ENCODE measurements at regions not wholly inside any gene's neighbourhood (a gene's known extent, or its start where the extent isn't known, plus 50 kb on each side); places are given as distances from the start of the nearest gene placed in this dataset.

DNA sequence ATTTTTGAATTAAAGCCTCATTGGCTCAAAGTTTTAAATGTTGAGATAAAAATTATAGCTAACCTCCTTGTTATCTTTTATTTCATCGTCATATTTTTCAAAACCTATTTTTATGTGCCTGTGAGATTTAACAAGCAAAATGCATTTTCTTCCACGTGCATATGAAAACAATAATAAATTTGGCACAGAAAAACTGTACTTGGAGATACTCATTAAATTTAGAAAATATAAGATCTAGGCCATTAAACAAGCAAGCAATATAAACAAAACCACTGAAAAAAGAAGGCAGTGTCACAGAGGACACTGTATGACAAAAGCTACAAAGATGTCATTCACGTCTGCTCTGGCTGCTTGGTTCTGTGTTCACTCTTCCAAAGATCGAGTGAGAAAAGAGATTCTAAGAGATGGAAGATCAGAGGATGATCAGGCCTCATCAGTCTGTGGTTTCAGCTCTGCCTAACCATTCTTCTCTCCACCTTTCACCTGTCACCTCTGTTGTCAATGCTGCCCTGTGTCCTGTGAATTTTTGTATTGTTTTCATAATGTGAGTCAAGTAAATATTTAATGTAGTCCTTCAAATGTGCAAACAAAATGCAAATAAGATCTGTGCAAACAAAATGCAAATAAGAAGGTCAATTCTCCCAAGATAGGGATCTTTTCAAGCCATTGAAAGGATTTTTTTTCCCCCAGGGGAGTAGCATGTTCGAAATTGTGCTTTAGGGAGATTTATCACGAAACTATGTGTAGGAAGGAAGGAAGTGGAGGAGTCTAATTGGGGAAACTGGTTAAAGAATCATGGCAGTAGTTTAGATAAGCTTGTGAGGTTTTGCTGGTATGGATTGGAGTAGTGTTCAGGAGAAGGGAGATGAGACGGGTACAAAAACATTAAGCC, 138.7 kb upstream of the RBMS1 start:
- H2AFZ ChIP-seq (ENCODE audit: low read length), result no peak overlapping the region
- no peaks in the 10 kb centered on the region for H3F3A ChIP-seq (ENCODE audit: insufficient read depth, low read length)
- no peaks in the 10 kb centered on the region for H3K9me2 ChIP-seq (ENCODE audit: low read depth, low read length)
- H3K4me1 ChIP-seq (ENCODE audit: insufficient read depth, low read length, severe bottlenecking), result no peaks in the 10 kb centered on the region
- no peak overlapping the region for H3K4me2 ChIP-seq (ENCODE audit: low read length)
- no peaks in the 10 kb centered on the region for H4K20me1 ChIP-seq (ENCODE audit: insufficient read depth, low read length)
- H3K36me3 ChIP-seq (ENCODE audit: insufficient read depth, low read length), result no peaks in the 10 kb centered on the region
- no peak overlapping the region for H3K27ac ChIP-seq (ENCODE audit: low read depth, low read length, poor library complexity, severe bottlenecking)
- TF ChIP-seq EZH2 (IDR thresholded peaks at IDR 0.05; ENCODE audit: borderline replicate concordance, low read length) (no peak), CTCF (IDR thresholded peaks at IDR 0.05; ENCODE audit: low read length) (no peak)
- H3K27me3 ChIP-seq (ENCODE audit: insufficient read depth, low read length), result no peaks in the 10 kb centered on the region
- H3K9me3 ChIP-seq (ENCODE audit: low read length), result no peaks in the 10 kb centered on the region
- H3K79me2 ChIP-seq (ENCODE audit: insufficient read depth, low read length), result no peaks in the 10 kb centered on the region
- no peak overlapping the region for H3K4me3 ChIP-seq (ENCODE audit: low read depth, low read length, poor library complexity, severe bottlenecking)
- H3K9ac ChIP-seq (ENCODE audit: low read length), result no peak overlapping the region

DNA sequence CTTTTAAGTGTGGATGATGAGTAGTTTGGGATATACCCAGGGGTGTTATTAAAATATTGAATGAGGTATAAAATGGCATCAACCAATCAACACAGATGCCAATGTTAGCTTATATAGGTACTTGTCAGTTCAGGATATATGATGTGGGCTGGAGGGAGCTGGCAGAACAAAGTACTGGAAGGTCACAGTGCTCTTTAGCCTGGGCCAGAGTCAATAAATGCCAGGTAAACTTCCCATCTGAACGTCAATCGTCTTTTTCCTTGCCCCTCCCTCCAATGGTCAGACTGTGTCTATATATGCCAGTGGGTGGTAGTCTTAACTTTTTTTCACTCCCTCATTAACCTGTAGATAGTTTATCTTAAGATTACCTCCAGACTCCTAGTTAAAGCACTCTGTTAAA, 140.8 kb upstream of the RBMS1 start:
- no peak for TF ChIP-seq EZH2 (IDR thresholded peaks at IDR 0.05; ENCODE audit: borderline replicate concordance, low read length)
- Histone ChIP-seq H3K27me3 (ENCODE audit: insufficient read depth, low read length) (no peaks in the 10 kb centered on the region), H2AFZ (ENCODE audit: low read length) (no peak overlapping the region), H3K27ac (ENCODE audit: low read depth, low read length, poor library complexity, severe bottlenecking) (no peak overlapping the region), H3K79me2 (ENCODE audit: insufficient read depth, low read length) (no peaks in the 10 kb centered on the region), H3K9me3 (ENCODE audit: low read length) (no peaks in the 10 kb centered on the region), H3K4me2 (ENCODE audit: low read length) (no peak overlapping the region), H3K9me2 (ENCODE audit: low read depth, low read length) (no peaks in the 10 kb centered on the region), H3F3A (ENCODE audit: insufficient read depth, low read length) (no peaks in the 10 kb centered on the region), H3K4me1 (ENCODE audit: insufficient read depth, low read length, severe bottlenecking) (no peaks in the 10 kb centered on the region), H3K9ac (ENCODE audit: low read length) (no peak overlapping the region), H3K36me3 (ENCODE audit: insufficient read depth, low read length) (no peaks in the 10 kb centered on the region), H4K20me1 (ENCODE audit: insufficient read depth, low read length) (no peaks in the 10 kb centered on the region), H3K4me3 (ENCODE audit: low read depth, low read length, poor library complexity, severe bottlenecking) (no peak overlapping the region)

DNA sequence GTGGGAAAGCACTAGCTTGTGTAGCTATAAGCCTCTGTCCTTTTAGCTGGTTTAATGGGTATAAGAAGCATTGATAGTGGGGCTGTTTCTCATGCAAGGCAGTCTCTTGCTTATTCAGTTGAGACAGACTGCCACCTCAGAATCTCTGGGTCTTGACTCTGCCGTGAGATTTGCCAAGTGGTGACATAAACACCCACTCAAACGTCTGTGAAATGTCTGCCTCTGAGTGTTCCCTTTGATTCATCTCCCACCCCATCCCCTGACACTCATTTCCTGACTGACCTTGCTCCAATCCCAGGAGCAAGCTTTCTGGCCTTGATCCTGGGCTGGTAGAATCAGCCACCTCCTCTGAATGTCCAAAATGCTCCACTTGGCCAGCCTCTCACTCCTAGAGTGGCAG, 141.9 kb upstream of the RBMS1 start:
- H3K9me3 ChIP-seq (ENCODE audit: low read length), result no peaks in the 10 kb centered on the region; the same call in 1 of the 2 replicates
- no peaks in the 10 kb centered on the region for H3K27me3 ChIP-seq (ENCODE audit: insufficient read depth, low read length)
- H3K79me2 ChIP-seq (ENCODE audit: insufficient read depth, low read length), result no peaks in the 10 kb centered on the region
- no peak overlapping the region for H3K9ac ChIP-seq (ENCODE audit: low read length)
- H3K4me2 ChIP-seq (ENCODE audit: low read length), result no peak overlapping the region
- H3K9me2 ChIP-seq (ENCODE audit: low read depth, low read length), result no peaks in the 10 kb centered on the region
- H2AFZ ChIP-seq (ENCODE audit: low read length), result no peak overlapping the region
- H3K36me3 ChIP-seq (ENCODE audit: insufficient read depth, low read length), result no peaks in the 10 kb centered on the region
- no peak overlapping the region for H3K4me3 ChIP-seq (ENCODE audit: low read depth, low read length, poor library complexity, severe bottlenecking)
- H3F3A ChIP-seq (ENCODE audit: insufficient read depth, low read length), result no peaks in the 10 kb centered on the region
- no peaks in the 10 kb centered on the region for H3K4me1 ChIP-seq (ENCODE audit: insufficient read depth, low read length, severe bottlenecking)
- no peak for TF ChIP-seq EZH2 (IDR thresholded peaks at IDR 0.05; ENCODE audit: borderline replicate concordance, low read length)
- no peak overlapping the region for H3K27ac ChIP-seq (ENCODE audit: low read depth, low read length, poor library complexity, severe bottlenecking)
- H4K20me1 ChIP-seq (ENCODE audit: insufficient read depth, low read length), result no peaks in the 10 kb centered on the region

- H3K9me3 ChIP-seq (ENCODE audit: low read length), result no peaks in the 10 kb centered on the region; the same call in 1 of the 2 replicates
- no peaks in the 10 kb centered on the region for H3F3A ChIP-seq (ENCODE audit: insufficient read depth, low read length)
- no peaks in the 10 kb centered on the region for H3K79me2 ChIP-seq (ENCODE audit: insufficient read depth, low read length)
- H4K20me1 ChIP-seq (ENCODE audit: insufficient read depth, low read length), result no peaks in the 10 kb centered on the region
- H3K9me2 ChIP-seq (ENCODE audit: low read depth, low read length), result no peaks in the 10 kb centered on the region
- H3K36me3 ChIP-seq (ENCODE audit: insufficient read depth, low read length), result no peaks in the 10 kb centered on the region
- TF ChIP-seq CTCF (IDR thresholded peaks at IDR 0.05; ENCODE audit: low read length), result no peak
- TF ChIP-seq EZH2 (IDR thresholded peaks at IDR 0.05; ENCODE audit: borderline replicate concordance, low read length), result no peak
- no peak overlapping the region for H3K4me3 ChIP-seq (ENCODE audit: low read depth, low read length, poor library complexity, severe bottlenecking)
- H3K4me1 ChIP-seq (ENCODE audit: insufficient read depth, low read length, severe bottlenecking), result no peaks in the 10 kb centered on the region
- no peak overlapping the region for H3K4me2 ChIP-seq (ENCODE audit: low read length)
- H2AFZ ChIP-seq (ENCODE audit: low read length), result no peak overlapping the region
- H3K27ac ChIP-seq (ENCODE audit: low read depth, low read length, poor library complexity, severe bottlenecking), result no peak overlapping the region
- no peak overlapping the region for H3K9ac ChIP-seq (ENCODE audit: low read length)
- H3K27me3 ChIP-seq (ENCODE audit: insufficient read depth, low read length), result no peaks in the 10 kb centered on the region
Observed at GRCh38 chr2:160639472-160639871, 145.9 kb upstream of the RBMS1 start.
